Panc1 (cell line): ENCODE measurements at regions not wholly inside any gene's neighbourhood (a gene's known extent, or its start where the extent isn't known, plus 50 kb on each side); places are given as distances from the start of the nearest gene placed in this dataset.

ENCODE experiments used
- POLR2AphosphoS5 ChIP-seq: IDR thresholded peaks from 2 replicates; pipeline ENCODE4 v1.6.1; 2012; ENCODE audit warnings: mild to moderate bottlenecking, low read depth, low read length, moderate library complexity
- REST ChIP-seq, 2 experiments: IDR thresholded peaks; 2 replicates each; pipeline ENCODE4 v1.6.1; 2011 to 2012; ENCODE audit warnings: low read depth in 2 of 2, control low read depth in 1 of 2, low read length in 1 of 2, mild to moderate bottlenecking in 1 of 2, moderate library complexity in 1 of 2; ENCODE audit not compliant: insufficient read depth in 1 of 2
- TF ChIP-seq, protein P1 (sequence below): fragments of 450-650 bp; IDR thresholded peaks from 2 replicates; pipeline ENCODE4 v1.5.1; 2017; ENCODE audit warnings: mild to moderate bottlenecking

- TF ChIP-seq, protein P1, sequence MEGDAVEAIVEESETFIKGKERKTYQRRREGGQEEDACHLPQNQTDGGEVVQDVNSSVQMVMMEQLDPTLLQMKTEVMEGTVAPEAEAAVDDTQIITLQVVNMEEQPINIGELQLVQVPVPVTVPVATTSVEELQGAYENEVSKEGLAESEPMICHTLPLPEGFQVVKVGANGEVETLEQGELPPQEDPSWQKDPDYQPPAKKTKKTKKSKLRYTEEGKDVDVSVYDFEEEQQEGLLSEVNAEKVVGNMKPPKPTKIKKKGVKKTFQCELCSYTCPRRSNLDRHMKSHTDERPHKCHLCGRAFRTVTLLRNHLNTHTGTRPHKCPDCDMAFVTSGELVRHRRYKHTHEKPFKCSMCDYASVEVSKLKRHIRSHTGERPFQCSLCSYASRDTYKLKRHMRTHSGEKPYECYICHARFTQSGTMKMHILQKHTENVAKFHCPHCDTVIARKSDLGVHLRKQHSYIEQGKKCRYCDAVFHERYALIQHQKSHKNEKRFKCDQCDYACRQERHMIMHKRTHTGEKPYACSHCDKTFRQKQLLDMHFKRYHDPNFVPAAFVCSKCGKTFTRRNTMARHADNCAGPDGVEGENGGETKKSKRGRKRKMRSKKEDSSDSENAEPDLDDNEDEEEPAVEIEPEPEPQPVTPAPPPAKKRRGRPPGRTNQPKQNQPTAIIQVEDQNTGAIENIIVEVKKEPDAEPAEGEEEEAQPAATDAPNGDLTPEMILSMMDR, result no peak
- TF ChIP-seq POLR2AphosphoS5 (no peak), REST (IDR thresholded peaks at IDR 0.05; ENCODE audit: insufficient read depth in 1 of 2, low read depth in 2 of 2, low read length in 1 of 2) (no peak)
These were observed 1468.5 kb upstream of the B3GALT2 start for GRCh38 chr1:194654956-194655355.
